WTC11 (cell line): ENCODE measurements at regions not wholly inside any gene's neighbourhood (a gene's known extent, or its start where the extent isn't known, plus 50 kb on each side); places are given as distances from the start of the nearest gene placed in this dataset.

ENCODE experiments used
- ATAC-seq: fragments of 200-7000 bp; cut with Tn5 transposase; 2 replicates; pipeline ENCODE4 v1.10.0; 2021; ENCODE audit warnings: mild to moderate bottlenecking, moderate library complexity
- CTCF ChIA-PET: fragments of 300-600 bp; sonication (Branson Sonifier 250); formaldehyde crosslinking; loops from one replicate; lab custom pipeline; 2021; ENCODE audit warnings: antibody characterized with exemption; lab: Charles Lee
- POLR2A ChIA-PET: fragments of 350-600 bp; sonication (Branson Sonifier 250); formaldehyde crosslinking; loops from one replicate; lab custom pipeline; 2021; ENCODE audit warnings: antibody characterized with exemption; lab: Charles Lee
- DNase-seq: peaks from one replicate; pipeline ENCODE4 v3.0.0; 2021; ENCODE audit warnings: low spot score
- H3K27ac Mint-ChIP-seq: 2 replicates; pipeline ENCODE4 v1.8.0; 2021; ENCODE audit warnings: mixed read lengths
- H3K27me3 Mint-ChIP-seq: 2 replicates; pipeline ENCODE4 v1.8.0; 2021; ENCODE audit warnings: low read depth, mild to moderate bottlenecking, moderate library complexity, mixed read lengths
- H3K36me3 Mint-ChIP-seq: 2 replicates; pipeline ENCODE4 v1.8.0; 2021; ENCODE audit warnings: mixed read lengths
- H3K4me1 Mint-ChIP-seq: 2 replicates; pipeline ENCODE4 v1.8.0; 2022; ENCODE audit warnings: mixed read lengths
- H3K4me3 Mint-ChIP-seq: 2 replicates; pipeline ENCODE4 v1.8.0; 2021; ENCODE audit warnings: mild to moderate bottlenecking, moderate library complexity, mixed read lengths
- H3K9me3 Mint-ChIP-seq: 2 replicates; pipeline ENCODE4 v1.8.0; 2021; ENCODE audit warnings: mixed read lengths
- CREB1 ChIP-seq: sonication (generic); formaldehyde crosslinking; IDR thresholded peaks from 2 replicates; pipeline ENCODE4 v1.8.0; 2023; ENCODE audit warnings: mild to moderate bottlenecking, missing genetic modification reagents
- ETV6 ChIP-seq: sonication (generic); formaldehyde crosslinking; IDR thresholded peaks from 2 replicates; pipeline ENCODE4 v1.8.1; 2022; ENCODE audit warnings: mild to moderate bottlenecking, missing genetic modification reagents
- NR1H2 ChIP-seq: sonication (generic); formaldehyde crosslinking; IDR thresholded peaks from 2 replicates; pipeline ENCODE4 v1.9.0; 2021; ENCODE audit warnings: mild to moderate bottlenecking, moderate library complexity, missing genetic modification reagents
- PRRX2 ChIP-seq: fragments of 250-450 bp; sonication (Bioruptor Pico); IDR thresholded peaks from 2 replicates; pipeline ENCODE4 v1.8.0; 2021; ENCODE audit warnings: mild to moderate bottlenecking
- SMAD4 ChIP-seq: sonication (generic); formaldehyde crosslinking; IDR thresholded peaks from 2 replicates; pipeline ENCODE4 v1.8.0; 2022; ENCODE audit warnings: mild to moderate bottlenecking, missing genetic modification reagents
- TCF7 ChIP-seq: sonication (generic); formaldehyde crosslinking; IDR thresholded peaks from 2 replicates; pipeline ENCODE4 v1.8.0; 2022; ENCODE audit warnings: mild to moderate bottlenecking, low read depth, missing genetic modification reagents, moderate library complexity
- ZBTB21 ChIP-seq: sonication (generic); formaldehyde crosslinking; IDR thresholded peaks from 2 replicates; pipeline ENCODE4 v1.8.1; 2023; ENCODE audit warnings: mild to moderate bottlenecking, missing genetic modification reagents, borderline replicate concordance
- ZNF138 ChIP-seq: sonication (generic); formaldehyde crosslinking; conservative IDR thresholded peaks from 2 replicates; pipeline ENCODE4 v1.8.1; 2022; ENCODE audit warnings: mild to moderate bottlenecking, moderate library complexity, missing genetic modification reagents
- ZNF219 ChIP-seq: sonication (generic); formaldehyde crosslinking; IDR thresholded peaks from 2 replicates; pipeline ENCODE4 v1.8.0; 2023; ENCODE audit warnings: missing genetic modification reagents, mild to moderate bottlenecking, borderline replicate concordance
- ZNF317 ChIP-seq: sonication (generic); formaldehyde crosslinking; IDR thresholded peaks from 2 replicates; pipeline ENCODE4 v1.8.1; 2023; ENCODE audit warnings: low read depth, mild to moderate bottlenecking, moderate library complexity, missing genetic modification reagents, borderline replicate concordance
- TF ChIP-seq, protein P1 (sequence below): sonication (generic); formaldehyde crosslinking; conservative IDR thresholded peaks from 2 replicates; pipeline ENCODE4 v1.8.1; 2023; ENCODE audit warnings: mild to moderate bottlenecking, low read depth, missing genetic modification reagents, moderate library complexity
- TF ChIP-seq, protein P2 (sequence below): sonication (generic); formaldehyde crosslinking; IDR thresholded peaks from 2 replicates; pipeline ENCODE4 v1.8.1; 2023; ENCODE audit warnings: mild to moderate bottlenecking, missing genetic modification reagents
- TF ChIP-seq, protein P3 (sequence below): sonication (generic); formaldehyde crosslinking; IDR thresholded peaks from 2 replicates; pipeline ENCODE4 v1.8.1; 2022; ENCODE audit warnings: low read depth, missing genetic modification reagents, borderline replicate concordance
- TF ChIP-seq, protein P4 (sequence below): fragments of 250-450 bp; sonication (Bioruptor Pico); IDR thresholded peaks from 2 replicates; pipeline ENCODE4 v1.8.0; 2021; ENCODE audit warnings: mild to moderate bottlenecking
- TF ChIP-seq, protein P5 (sequence below): sonication (generic); formaldehyde crosslinking; IDR thresholded peaks from 2 replicates; pipeline ENCODE4 v1.8.0; 2022; ENCODE audit warnings: missing genetic modification reagents
- TF ChIP-seq, protein P6 (sequence below): sonication (generic); formaldehyde crosslinking; IDR thresholded peaks from 2 replicates; pipeline ENCODE4 v1.8.1; 2023; ENCODE audit warnings: mild to moderate bottlenecking, missing genetic modification reagents
- TF ChIP-seq, protein P7 (sequence below): sonication (generic); formaldehyde crosslinking; IDR thresholded peaks from 2 replicates; pipeline ENCODE4 v1.8.1; 2023; ENCODE audit warnings: mild to moderate bottlenecking, moderate library complexity, missing genetic modification reagents

DNA sequence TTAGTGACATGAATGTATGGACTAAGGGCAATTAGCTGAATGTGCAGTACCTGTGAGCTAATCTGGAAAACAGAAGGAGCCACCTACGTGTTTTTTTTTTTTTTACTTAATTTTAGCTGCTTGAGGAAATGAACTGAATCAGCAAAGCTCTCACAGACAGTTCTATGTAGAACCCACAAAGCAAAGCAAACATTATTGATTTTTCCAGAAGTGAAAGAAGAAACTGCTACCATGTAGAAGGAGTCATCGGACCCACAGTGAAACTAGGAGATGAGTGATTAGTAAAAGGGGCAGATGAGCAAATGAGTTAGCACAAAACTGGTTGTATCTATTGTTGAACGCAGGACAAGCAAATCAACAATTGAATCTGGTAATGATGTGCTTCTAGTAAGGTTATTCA lies 94.1 kb upstream of the SLC7A1 start:
- DNase-seq (no peak), ATAC-seq (no peak)
- H3K36me3 Mint-ChIP-seq = no peaks in the 10 kb centered on the region
- peaks cover 17% of the 10 kb centered on the region for H3K4me1 Mint-ChIP-seq
- ChIA-PET CTCF (no interaction called here), POLR2A (no interaction called here)
- H3K27ac Mint-ChIP-seq = no peak overlapping the region
- no peak for TF ChIP-seq CREB1 (CRISPR knock-in tag)
- TF ChIP-seq ZNF138 (CRISPR knock-in tag) = no peak
- no peak for TF ChIP-seq ZNF317 (CRISPR knock-in tag)
- TF ChIP-seq, protein P1, sequence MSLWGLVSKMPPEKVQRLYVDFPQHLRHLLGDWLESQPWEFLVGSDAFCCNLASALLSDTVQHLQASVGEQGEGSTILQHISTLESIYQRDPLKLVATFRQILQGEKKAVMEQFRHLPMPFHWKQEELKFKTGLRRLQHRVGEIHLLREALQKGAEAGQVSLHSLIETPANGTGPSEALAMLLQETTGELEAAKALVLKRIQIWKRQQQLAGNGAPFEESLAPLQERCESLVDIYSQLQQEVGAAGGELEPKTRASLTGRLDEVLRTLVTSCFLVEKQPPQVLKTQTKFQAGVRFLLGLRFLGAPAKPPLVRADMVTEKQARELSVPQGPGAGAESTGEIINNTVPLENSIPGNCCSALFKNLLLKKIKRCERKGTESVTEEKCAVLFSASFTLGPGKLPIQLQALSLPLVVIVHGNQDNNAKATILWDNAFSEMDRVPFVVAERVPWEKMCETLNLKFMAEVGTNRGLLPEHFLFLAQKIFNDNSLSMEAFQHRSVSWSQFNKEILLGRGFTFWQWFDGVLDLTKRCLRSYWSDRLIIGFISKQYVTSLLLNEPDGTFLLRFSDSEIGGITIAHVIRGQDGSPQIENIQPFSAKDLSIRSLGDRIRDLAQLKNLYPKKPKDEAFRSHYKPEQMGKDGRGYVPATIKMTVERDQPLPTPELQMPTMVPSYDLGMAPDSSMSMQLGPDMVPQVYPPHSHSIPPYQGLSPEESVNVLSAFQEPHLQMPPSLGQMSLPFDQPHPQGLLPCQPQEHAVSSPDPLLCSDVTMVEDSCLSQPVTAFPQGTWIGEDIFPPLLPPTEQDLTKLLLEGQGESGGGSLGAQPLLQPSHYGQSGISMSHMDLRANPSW = no peak
- no peak for TF ChIP-seq ZNF219 (CRISPR knock-in tag)
- TF ChIP-seq, protein P2, sequence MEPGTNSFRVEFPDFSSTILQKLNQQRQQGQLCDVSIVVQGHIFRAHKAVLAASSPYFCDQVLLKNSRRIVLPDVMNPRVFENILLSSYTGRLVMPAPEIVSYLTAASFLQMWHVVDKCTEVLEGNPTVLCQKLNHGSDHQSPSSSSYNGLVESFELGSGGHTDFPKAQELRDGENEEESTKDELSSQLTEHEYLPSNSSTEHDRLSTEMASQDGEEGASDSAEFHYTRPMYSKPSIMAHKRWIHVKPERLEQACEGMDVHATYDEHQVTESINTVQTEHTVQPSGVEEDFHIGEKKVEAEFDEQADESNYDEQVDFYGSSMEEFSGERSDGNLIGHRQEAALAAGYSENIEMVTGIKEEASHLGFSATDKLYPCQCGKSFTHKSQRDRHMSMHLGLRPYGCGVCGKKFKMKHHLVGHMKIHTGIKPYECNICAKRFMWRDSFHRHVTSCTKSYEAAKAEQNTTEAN (CRISPR knock-in tag) = no peak
- TF ChIP-seq ETV6 (CRISPR knock-in tag) = no peak
- TF ChIP-seq, protein P3, sequence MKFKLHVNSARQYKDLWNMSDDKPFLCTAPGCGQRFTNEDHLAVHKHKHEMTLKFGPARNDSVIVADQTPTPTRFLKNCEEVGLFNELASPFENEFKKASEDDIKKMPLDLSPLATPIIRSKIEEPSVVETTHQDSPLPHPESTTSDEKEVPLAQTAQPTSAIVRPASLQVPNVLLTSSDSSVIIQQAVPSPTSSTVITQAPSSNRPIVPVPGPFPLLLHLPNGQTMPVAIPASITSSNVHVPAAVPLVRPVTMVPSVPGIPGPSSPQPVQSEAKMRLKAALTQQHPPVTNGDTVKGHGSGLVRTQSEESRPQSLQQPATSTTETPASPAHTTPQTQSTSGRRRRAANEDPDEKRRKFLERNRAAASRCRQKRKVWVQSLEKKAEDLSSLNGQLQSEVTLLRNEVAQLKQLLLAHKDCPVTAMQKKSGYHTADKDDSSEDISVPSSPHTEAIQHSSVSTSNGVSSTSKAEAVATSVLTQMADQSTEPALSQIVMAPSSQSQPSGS (CRISPR knock-in tag) = no peak
- TF ChIP-seq, protein P4, sequence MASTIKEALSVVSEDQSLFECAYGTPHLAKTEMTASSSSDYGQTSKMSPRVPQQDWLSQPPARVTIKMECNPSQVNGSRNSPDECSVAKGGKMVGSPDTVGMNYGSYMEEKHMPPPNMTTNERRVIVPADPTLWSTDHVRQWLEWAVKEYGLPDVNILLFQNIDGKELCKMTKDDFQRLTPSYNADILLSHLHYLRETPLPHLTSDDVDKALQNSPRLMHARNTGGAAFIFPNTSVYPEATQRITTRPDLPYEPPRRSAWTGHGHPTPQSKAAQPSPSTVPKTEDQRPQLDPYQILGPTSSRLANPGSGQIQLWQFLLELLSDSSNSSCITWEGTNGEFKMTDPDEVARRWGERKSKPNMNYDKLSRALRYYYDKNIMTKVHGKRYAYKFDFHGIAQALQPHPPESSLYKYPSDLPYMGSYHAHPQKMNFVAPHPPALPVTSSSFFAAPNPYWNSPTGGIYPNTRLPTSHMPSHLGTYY (CRISPR knock-in tag) = no peak
- TF ChIP-seq NR1H2 (CRISPR knock-in tag) = no peak
- TF ChIP-seq ZBTB21 (CRISPR knock-in tag) = no peak
- TF ChIP-seq SMAD4 = no peak
- TF ChIP-seq, protein P5, sequence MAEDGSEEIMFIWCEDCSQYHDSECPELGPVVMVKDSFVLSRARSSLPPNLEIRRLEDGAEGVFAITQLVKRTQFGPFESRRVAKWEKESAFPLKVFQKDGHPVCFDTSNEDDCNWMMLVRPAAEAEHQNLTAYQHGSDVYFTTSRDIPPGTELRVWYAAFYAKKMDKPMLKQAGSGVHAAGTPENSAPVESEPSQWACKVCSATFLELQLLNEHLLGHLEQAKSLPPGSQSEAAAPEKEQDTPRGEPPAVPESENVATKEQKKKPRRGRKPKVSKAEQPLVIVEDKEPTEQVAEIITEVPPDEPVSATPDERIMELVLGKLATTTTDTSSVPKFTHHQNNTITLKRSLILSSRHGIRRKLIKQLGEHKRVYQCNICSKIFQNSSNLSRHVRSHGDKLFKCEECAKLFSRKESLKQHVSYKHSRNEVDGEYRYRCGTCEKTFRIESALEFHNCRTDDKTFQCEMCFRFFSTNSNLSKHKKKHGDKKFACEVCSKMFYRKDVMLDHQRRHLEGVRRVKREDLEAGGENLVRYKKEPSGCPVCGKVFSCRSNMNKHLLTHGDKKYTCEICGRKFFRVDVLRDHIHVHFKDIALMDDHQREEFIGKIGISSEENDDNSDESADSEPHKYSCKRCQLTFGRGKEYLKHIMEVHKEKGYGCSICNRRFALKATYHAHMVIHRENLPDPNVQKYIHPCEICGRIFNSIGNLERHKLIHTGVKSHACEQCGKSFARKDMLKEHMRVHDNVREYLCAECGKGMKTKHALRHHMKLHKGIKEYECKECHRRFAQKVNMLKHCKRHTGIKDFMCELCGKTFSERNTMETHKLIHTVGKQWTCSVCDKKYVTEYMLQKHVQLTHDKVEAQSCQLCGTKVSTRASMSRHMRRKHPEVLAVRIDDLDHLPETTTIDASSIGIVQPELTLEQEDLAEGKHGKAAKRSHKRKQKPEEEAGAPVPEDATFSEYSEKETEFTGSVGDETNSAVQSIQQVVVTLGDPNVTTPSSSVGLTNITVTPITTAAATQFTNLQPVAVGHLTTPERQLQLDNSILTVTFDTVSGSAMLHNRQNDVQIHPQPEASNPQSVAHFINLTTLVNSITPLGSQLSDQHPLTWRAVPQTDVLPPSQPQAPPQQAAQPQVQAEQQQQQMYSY (CRISPR knock-in tag) = no peak
- TF ChIP-seq TCF7 (CRISPR knock-in tag) = no peak
- TF ChIP-seq, protein P6, sequence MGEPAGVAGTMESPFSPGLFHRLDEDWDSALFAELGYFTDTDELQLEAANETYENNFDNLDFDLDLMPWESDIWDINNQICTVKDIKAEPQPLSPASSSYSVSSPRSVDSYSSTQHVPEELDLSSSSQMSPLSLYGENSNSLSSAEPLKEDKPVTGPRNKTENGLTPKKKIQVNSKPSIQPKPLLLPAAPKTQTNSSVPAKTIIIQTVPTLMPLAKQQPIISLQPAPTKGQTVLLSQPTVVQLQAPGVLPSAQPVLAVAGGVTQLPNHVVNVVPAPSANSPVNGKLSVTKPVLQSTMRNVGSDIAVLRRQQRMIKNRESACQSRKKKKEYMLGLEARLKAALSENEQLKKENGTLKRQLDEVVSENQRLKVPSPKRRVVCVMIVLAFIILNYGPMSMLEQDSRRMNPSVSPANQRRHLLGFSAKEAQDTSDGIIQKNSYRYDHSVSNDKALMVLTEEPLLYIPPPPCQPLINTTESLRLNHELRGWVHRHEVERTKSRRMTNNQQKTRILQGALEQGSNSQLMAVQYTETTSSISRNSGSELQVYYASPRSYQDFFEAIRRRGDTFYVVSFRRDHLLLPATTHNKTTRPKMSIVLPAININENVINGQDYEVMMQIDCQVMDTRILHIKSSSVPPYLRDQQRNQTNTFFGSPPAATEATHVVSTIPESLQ (CRISPR knock-in tag) = no peak
- no peak for TF ChIP-seq PRRX2 (CRISPR knock-in tag)
- TF ChIP-seq, protein P7, sequence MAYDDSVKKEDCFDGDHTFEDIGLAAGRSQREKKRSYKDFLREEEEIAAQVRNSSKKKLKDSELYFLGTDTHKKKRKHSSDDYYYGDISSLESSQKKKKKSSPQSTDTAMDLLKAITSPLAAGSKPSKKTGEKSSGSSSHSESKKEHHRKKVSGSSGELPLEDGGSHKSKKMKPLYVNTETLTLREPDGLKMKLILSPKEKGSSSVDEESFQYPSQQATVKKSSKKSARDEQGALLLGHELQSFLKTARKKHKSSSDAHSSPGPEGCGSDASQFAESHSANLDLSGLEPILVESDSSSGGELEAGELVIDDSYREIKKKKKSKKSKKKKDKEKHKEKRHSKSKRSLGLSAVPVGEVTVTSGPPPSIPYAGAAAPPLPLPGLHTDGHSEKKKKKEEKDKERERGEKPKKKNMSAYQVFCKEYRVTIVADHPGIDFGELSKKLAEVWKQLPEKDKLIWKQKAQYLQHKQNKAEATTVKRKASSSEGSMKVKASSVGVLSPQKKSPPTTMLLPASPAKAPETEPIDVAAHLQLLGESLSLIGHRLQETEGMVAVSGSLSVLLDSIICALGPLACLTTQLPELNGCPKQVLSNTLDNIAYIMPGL = no peak
- no peak overlapping the region for H3K4me3 Mint-ChIP-seq
- no peaks in the 10 kb centered on the region for H3K27me3 Mint-ChIP-seq
- peaks cover 8% of the 10 kb centered on the region for H3K9me3 Mint-ChIP-seq
